GM21576 (cell line): ENCODE measurements at regions not wholly inside any gene's neighbourhood (a gene's known extent, or its start where the extent isn't known, plus 50 kb on each side); places are given as distances from the start of the nearest gene placed in this dataset.

Experiments
- ATAC-seq: cut with Tn5 transposase; IDR thresholded peaks from one replicate; pipeline ENCODE4 v1.9.1; 2021; ENCODE audit warnings: mild to moderate bottlenecking, moderate library complexity; ENCODE audit not compliant: unreplicated experiment

DNA sequence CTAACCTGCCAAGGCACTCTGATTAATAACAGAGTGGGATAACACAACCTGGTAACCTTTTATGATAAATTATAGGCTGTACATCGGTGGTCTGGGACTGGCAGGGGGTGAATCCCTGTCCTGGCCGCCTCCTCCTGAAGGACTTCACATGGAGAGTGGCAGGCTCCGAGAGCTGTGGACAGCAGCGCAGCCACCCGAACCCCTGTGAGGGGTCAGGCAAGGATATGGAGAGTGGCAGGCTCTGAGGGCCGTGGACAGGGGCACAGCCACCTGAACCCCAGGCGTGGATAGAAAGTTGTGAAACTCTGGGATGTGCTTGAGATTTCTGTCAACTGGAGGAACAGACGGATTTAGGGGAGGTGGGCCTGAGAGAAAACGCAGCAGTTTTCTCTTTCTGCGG, 107.0 kb upstream of the MGMT start:
- no peak for ATAC-seq

DNA sequence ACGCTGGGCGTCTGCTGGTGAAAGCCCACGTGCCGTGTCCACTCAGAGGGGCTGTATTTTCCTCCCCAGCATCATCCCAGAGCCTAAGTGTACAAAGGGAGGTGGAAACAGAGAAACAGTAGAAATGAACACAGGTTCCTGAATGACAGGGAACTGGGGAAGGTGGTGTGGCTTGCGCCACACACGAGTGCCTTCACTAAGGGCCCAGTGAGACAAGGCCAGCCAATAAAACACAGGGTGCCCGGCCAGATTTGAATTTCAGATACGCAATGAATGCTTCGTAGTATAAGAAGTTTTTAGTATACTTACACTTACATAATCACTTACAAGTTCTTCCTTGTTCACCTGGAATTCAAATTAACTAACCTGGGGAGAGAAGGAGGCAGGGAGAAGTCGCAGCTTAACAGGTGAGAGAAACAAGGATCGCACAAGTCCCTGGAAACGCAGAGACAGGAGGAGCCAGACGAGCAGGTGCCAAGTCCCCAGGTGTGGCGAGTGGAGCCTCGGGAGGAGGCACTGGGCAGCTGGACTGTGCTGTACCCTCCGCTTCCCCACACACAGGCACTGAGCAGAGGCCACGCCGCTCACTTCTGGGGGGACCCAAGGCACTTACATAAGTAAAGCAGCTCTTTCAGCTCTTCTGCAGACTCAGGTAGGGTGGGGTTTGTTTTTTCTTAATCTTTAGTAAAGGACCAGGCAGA, 105.2 kb upstream of the MGMT start:
- no peak for ATAC-seq

DNA sequence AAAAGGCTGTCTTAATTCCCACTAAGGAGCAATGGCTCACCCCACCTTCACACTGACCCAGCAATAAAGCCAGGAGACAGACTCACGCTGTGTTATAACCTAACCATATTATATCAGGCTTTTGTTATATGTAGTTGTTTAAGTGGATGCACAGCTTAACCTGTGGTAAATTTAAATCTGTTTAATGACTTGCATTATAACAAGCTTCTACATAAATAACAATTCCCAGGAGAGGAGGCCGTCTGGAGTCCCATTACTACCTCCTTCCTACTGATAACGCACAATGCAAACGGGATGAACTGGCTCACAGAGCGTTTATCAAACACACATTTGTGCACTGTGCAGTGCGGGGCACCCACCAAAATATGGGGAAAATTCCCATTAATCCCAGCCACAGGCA, 102.1 kb upstream of the MGMT start:
- no peak for ATAC-seq

DNA sequence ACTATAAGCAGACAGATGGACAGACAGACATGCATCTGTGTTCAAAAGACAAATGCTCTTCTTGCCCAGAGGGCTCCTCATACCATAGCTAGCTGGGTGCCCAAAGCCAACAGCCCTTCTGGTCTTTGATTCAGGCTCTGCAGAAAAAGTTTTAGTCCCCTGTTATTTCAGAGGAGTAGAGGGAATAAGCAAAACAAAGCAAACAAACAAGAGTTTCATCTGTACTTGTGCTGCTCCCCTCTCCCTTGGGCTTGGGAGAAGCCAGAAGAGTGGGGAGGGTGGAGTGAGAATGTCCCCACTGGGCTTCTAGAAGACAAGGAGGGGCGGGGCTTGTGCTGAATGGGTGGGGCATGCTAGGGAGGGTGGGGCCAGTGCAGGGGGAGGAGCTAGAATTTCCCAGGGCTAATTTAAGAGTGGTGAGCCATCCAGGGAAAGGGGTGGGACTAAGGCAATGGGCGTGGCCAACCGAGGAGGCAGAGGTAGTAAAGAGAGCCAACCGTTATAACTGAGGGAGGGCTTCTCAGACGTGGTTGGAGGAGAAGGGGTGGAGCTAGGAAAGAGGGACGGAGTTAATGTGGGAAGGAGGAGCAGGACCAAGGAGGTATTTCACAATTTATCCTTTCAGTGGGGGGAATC, 101.2 kb upstream of the MGMT start:
- no peak for ATAC-seq

DNA sequence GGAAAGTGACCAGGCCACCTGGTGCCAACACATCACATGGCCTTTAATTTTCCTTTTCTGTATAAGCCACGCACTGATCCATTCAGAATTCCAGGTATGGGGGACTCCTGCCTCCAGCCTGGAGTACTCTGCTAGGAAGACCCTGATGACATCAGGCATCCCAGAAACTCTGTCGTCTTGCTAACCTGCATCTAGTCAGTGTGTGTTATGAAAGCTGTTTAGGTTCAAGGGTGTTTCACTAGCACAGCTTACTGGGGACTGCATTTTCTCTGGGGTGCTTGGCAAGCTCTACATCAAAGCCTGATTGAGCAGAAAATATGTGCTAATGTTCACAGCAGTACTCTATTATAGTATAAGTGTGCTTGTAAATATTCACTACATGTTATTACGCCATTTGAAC, 100.6 kb upstream of the MGMT start:
- ATAC-seq: no peak

DNA sequence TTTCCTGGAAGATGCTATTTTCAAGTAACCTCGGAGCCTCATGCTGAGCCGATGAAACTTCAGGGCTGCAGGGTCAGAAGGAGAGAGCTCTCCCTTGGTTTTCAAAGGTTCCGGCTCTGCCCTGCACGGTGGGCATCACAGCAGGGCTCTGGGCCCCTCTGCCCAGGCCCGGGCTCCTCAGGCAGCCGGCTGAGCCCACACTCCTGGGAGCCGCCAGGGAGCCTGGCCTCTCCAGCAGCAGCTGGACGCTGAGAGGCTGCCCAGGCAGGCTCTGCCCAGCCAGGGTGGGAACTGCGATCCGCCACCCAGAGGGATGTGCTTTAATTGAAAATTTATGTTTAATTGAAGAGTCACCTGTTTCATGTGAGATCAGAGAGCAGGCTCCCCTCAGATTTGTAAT, 97.5 kb upstream of the MGMT start:
- ATAC-seq: no peak

DNA sequence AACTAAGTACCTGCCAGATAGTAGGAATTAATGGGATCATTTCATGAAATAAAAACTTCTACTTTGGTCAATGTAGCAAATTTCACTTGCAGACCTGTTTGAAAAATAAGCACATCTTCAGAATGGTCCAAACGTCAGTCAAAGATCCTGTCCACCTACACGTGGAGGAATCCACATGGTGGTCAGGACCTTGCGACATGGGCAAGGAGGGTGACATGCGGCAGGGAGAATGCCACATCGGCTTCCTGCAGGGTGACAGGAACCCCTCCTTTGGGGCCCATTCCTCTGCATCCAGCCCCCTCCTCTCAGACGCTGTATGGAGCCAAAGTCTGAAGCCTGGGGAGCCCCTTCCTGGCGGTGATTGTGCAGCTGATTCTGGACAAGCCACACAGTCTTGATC, 95.5 kb upstream of the MGMT start:
- ATAC-seq: no peak

DNA sequence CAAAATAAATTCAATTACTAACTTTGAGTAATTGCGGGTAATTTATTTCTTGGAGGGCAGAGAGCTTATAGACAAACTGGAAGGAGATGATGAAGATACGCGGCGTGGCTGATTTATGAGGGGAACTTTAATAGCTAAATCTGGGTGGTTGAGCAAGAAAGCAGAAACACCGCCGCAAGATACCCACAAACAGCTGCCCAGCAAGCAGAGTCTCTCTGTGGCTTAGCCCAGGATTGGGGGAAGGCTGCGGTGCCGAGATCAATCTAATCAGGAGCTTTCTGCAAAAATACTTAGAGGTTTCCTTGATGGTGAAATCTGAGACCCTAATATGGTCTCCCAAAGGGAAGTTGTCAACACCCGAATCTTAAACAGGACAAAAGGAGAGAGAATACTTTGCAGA, 94.9 kb upstream of the MGMT start:
- no peak for ATAC-seq

DNA sequence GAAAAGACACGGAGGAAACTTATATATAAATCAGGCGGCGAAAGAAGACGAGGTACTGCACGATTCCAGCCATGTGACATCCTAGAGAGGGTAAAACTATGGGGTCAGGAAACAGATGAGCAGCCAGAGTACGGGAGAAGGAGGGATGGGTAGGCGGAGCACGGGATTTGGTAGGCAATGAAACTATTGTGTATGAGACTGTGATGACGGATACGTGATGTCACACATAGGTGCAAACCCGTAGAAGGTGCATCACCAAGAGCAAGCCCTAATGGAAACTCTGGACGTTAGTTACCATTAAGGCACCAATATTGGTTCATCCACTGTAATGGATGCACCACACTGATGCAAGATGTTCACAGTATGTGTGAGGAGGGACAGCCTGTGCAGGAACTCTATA, 93.8 kb upstream of the MGMT start:
- ATAC-seq: no peak

DNA sequence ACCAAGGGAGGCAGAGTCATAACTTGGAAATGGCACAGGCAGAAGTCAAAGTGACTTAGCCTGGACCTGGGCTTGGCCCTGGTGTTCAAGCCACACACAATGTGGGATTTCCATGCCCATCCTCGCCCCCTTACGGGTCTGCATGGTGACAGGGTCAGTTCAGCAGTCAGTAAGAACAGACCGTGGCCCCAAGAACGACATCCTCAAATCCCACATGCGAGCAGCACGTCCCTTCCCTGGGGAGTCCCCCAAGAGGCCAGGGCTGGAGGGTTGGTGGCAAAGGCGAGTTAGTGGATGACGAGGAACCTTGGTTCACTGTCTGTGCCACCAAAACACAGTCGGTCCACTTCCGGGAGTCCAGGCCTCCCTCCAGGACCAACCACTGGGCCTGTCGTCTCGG, 93.3 kb upstream of the MGMT start:
- ATAC-seq: no peak

DNA sequence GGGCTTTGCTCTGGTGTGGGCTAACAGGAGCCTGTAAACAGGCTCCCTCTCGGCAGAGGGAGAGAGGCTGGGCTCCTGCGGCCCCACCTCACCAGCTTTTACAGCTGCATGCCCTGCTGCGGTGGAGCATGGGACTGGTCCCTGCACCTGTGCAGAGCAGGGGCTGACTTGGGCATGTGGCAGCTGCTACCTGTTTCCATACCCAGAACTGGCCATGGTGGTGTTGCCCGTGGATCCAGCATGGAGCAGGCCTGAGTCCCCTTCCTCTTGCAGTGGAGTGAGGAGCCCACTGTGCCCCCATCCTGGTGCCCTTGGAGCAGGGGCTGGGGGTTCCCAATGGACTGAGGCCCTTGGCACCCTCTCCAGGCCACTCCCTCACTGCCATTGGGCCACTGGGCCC, 91.9 kb upstream of the MGMT start:
- no peak for ATAC-seq

DNA sequence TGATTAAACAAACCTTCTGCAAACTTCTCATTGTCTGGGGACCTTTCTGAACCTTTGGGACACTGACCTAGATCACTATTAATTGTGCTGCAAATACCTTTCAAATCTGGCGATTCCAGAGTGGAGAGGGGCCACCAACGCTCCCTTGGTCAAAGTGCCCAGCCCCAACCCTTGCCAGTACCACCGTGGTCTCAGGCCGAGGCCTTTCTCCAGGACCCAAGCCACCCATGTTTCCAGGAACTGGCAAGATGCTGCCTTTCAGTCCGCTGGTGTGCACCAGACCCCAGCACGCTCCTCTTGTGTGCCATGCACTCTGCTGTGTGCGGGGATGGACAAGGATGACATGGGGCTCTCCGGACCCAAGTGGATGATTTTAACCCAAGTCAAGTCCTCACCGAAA, 91.1 kb upstream of the MGMT start:
- ATAC-seq: no peak

DNA sequence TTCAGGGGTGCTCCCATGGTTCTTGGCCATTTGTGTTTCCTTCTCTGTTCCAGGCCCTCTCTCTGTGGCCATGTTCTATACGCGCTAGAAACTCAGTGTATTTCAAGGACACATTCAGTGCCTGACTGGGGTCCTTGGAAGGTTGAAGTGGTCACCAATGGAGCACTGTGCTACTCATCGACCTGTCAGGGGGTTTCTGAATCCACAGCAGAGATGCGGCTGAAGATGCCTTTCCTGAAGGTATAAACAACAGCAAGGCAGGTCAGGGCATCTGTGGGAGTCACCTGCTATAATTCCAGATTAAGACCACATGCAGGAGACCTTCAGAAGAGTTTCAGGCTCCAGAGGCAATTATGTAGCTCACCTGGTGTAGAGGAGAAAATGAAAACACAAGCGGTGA, 86.8 kb upstream of the MGMT start:
- ATAC-seq: no peak

DNA sequence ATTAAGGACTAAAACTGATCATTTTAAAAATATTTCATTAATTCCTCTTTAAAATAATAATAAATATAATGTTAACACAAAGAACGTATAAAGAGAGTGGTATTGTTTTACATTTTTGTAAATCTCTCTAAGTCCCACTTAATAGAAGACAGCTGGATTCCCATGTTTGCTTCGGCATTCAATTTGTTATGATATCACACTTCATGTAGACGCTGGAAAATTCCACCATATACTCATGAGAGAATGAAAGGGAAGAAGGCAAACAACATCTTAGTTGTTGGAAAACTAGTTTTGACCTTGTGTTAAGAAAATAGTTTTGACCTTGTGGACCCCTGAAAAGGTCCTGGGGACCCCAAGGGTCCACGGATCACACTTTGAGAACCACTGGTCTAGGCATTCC, 85.3 kb upstream of the MGMT start:
- no peak for ATAC-seq

DNA sequence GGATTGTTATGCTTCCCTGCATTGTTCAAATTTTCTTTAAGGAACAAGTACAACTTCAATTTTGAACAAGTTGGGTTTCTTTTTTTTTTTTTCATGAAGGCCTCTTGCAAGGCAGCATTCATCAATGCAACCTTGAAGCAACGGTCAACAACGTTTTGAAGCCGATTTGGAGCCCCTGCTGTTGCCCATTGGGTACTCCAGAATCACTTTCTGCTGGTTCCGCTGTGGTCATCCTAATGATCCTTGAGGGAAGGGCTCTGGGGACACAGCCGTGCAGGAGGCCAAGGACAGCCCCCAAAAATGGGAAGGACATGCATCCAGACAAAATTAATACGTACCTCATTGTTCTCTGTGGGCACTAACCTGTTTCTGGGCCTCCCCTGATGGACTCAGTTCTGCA, 84.6 kb upstream of the MGMT start:
- no peak for ATAC-seq

DNA sequence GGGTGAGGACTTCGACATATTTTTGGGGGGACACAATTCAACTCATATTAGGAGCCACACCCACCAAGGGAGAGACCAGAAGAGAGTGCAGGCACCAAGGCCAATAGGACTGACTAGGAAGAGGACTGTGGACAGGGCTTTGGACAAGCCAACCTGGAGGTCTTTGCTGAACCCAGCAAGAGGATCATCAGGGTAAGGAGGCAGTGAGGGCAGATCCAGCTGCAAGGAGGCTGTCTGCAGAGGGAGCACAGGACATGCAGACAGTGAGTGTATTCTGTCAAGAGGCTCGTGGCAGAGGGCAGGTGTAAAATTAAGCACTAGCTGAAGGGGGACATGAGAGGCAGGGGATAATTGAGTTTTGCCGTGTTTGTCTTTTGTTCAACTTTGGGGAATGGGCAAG, 83.4 kb upstream of the MGMT start:
- ATAC-seq: no peak

DNA sequence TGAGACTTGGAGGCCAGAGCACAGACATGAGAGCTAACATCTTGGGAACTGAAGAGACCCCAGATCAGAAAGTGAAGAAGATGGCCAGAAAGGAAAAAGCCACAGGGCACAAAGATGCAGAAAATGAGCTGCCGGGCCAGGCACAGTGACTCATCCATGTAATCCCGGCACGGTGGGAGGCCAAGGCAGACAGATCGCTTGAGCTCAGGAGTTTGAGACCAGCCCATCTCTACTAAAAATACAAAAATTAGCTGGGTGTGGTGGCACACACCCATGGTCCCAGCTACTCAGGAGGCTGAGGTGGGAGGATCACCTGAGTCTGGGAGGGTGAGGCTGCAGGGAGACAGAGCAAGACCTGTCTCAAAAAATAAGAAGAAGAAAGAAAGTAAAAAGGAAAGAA, 81.4 kb upstream of the MGMT start:
- ATAC-seq: no peak

DNA sequence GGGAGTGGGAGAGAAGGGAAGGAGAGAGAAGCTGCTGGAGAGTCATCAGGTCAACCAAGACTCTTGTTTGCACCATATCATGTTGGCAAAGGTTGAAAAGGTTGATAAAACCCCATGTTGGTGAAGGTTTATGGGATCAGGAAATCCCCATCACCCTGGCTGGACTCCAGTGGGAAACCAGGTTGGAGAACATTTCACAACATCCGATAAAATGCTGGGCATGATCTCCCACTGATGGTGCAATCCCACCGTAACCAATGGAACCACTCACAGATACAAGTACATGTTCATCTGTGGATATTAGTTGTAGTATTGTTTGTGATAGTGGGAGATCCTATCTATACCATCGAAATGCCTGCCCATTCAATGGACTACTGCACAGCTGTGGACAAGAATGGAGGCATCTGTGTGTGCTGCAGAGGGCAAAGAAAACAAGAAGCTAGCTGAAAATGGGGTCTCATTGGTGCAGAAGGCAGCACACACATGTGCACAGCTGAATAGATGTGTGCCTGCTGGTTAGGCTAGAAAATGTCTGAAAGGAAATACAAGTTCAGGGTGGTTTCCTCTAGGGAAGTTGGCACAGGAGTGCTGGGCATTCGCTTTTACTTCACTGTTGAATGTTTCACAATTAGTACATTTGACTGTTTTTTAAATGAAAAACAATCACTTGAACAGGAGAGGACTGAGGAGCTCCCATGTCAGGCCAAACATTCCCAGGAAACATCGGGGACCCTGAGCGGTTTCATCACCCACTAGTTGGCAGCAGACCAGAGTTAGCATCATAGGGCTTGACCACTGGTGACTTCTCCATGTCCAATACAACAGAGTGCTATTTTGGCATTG, 80.4 kb upstream of the MGMT start:
- no peak for ATAC-seq

DNA sequence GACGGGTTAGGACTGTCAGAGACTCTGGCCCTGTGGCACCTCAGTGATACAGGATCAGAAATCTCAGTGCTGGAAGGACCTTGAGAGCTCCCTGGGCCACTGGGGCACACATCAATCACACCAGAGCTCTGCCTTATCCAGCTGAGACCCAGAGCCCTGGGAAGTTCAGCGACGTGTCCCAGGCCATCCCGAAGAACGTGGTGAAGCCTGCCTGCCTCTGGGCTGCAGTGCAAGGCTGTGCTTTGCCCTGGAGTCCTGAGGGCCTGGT, 79.8 kb upstream of the MGMT start:
- no peak for ATAC-seq

DNA sequence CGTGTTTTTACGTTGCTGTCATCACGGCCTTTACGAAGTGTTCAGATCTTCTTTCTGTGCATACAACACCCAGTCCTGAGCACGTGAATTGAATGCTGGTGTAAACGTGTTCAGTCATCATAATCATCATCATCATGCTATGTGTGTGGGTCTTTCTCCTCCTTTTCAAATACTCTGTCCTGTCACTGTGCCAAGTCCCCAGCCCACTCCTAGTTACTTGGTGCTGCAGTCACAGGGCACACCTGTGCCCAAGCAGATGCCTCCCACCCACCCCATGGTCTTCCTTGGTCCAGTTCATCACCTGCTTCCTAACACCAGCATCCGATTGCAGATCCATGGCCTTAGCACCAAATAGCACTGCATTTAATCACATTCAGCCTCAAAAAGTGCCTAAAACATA, 78.6 kb upstream of the MGMT start:
- ATAC-seq: no peak

DNA sequence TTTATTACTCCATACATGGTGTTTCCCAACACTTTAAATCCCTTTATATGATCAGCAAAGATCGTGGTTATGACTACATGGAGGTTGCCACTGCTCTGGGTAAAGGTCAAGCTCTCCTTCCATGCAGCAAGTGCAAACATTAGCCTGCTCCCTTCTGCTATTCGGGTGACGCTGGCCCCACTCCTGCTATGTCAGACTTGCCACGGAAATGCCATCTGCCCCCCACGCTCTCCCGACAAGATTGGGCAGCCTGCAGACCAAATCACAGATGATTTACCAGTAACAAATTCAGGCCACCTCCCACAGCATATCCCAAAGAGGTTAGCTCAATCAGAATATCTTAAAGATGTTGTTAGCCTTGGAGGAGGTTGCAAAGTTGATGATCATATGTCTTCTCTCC, 77.8 kb upstream of the MGMT start:
- no peak for ATAC-seq

DNA sequence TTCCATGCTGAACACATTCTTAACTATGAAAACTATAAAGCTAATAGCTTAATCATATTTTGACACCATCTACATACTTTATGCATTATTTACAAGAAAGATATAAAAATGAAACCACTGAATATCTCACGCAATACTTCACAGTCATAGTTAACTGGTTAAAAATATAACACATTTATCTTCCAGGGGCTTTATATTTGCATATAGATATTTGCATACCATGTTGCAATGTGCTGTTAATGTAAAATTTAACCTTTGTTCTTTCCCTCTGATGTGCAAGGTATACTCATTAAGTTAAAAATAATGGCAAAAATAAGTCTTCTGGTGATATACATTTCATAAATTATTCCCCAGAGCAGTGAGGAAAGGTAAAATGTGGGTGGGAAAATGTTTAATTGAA, 76.9 kb upstream of the MGMT start:
- ATAC-seq: no peak

DNA sequence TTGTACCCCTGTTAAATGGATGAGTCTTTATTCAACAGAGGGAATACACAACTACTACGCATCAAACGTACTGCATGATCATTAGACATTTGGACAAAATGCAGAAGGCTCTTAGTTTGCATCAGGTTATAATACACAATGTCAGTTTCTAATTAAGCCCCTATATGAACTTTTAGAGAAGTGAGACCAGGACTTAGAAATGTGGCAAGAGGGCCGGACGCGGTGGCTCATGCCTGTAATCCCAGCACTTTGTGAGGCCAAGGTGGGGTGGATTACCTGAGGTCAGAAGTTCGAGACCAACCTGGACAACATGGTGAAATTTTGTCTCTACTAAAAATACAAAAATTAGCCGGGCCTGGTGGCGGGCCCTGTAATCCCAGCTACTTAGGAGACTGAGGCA, 76.3 kb upstream of the MGMT start:
- ATAC-seq: no peak
